C1 segment of cervical spinal cord (tissue), 14 donors: ENCODE measurements at regions not wholly inside any gene's neighbourhood (a gene's known extent, or its start where the extent isn't known, plus 50 kb on each side); places are given as distances from the start of the nearest gene placed in this dataset.

Source experiments
- DNase-seq, 14 donors: peaks; one replicate each; lab custom pipeline; 2025; lab: John Stamatoyannopoulos, UW

DNA sequence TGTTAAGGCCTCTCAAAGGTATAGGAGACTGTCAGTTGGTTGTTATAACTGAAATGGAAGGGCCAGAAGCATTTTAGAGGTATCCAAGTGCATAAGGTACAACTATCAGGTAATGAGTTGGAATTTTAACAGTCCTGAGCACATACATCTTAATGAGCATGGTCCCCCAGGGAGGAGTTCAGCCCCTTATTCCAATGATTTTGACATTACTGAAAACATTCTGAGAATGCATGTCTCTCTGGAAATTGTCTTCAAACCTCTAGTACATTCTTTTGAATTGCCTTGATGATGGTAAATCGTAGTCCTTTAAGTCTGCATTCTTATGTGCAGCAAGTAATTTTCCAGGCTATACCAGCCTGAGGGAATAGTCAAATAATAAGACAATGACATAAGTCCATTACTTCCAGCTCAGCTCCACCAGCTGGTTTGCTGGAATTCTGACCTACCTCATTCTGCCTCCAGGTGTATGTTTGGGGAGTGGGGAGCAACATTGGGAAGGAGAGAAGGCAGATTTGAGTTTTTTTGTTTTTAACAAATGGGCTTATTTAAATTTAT is 239.2 kb downstream of the MSRB3 start:
- DNase-seq: no peak

DNA sequence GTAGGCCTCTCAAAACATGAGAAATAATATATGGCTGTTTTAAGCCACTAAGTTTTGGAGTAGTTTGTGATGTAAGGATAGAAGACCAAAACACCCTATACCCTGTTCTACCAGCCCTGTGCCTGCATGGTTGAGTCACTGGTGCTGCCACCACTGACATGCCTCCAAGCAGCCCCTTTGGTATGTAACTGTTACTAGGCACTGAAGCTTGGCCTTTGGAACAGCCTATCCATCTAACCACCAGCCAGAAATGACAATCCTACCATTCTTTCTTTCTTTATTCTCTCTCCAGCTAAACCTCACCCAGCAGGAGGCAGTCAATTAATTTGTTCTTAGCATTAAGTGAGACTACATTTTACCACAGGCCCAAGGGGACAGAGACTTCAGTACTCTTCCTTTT is 240.3 kb downstream of the MSRB3 start:
- DNase-seq: no peak

GRCh38 chr12:65520658-65521057 is 242.2 kb downstream of the MSRB3 start:
- no peak for DNase-seq

DNA sequence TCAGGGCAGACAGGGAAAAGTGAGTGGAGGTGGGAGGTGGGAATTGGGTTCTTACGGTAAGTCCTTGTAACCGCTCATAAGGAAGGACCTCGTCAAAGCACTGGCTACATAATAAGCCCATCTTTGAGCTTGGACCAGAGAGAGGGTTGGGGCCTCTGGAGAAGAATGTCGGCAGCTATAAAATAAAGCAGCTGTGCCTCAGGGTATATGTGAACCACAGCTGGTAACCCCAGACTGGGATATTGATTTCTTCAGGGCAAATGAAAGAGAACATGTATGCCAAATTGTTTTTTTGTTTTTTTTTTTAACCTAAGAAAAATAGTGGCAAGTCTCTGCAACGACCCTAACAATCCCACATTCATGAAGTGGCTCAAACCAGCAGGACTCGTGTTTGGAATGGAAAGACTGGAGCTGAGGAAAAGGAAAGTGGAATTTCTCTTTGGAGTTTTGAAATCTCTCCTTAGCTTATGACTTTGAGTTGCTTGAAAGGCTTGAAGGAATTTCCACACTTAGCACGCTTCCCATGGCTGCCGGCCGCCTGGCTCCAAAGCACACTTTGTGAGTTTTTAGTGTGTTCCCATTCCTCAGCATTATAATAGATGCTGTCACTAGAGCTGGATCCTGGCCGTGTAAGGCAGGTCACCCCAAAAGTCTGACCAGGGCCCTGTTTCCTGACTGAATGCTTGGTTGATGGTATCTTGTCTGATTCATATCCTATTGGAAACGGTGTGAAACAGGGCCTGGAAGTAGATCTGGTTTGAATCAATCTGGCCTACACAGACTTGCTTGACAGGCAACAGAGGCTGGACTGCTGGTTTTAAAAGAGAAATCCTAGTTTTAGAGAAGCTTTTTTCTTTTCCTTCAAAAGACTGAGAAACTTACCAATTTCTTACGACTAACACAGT is 244.7 kb downstream of the MSRB3 start:
- no peak for DNase-seq

GRCh38 chr12:65524666-65525065 is 246.2 kb downstream of the MSRB3 start:
- DNase-seq: no peak

DNA sequence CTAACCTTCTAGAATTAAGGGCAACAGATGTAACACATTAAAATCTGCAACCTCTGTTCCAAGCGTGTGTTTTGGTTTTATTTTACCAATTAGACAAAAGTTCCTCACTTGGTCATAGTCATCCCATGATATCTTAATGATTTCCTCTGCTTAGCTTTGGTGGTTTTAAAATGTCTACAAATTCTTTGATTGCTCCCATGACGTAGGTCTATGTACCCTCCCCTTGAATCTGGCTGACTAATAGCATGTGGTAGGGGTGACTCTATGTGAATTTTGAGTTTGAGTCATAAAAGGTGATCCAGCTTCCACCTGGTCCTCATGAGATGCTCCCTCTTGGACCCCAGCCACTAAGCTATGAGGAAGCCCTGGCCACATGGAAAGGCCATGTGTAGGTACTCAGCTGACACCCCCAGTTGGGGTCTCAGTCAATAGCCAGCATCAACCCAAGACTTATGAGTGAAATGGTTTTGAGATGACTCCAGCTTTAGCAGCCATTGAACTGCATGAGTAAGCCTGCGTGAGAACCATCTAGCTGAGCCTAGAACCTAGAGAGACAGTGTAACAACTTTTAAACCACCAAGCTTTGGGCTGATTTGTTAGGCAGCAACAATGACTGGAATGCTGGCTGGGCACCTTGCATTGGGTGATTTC is 247.1 kb downstream of the MSRB3 start:
- DNase-seq: no peak

- no peak for DNase-seq
Measured at GRCh38 chr12:65526311-65526710, 247.8 kb downstream of the MSRB3 start.

GRCh38 chr12:65528127-65528526 is 249.6 kb downstream of the MSRB3 start:
- DNase-seq: no peak

DNA sequence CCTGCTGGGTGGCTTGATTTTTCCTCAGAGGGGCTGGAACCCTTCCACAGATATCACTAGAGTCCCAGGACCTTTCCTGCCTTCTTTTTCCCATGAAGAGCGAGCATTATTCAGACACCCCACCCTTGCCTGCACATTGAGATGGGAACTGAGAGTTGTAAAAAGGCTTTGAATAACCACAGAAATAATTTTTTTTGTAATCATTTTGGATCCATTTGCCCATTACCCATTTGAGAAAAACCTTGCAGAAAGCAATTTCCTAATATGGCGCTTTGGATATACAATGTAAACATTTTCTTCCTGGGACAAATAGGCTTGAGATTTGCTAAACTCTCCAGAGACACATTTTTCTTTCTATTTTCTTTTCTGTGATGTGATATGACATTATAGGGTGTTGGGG is 250.6 kb downstream of the MSRB3 start:
- no peak for DNase-seq

DNA sequence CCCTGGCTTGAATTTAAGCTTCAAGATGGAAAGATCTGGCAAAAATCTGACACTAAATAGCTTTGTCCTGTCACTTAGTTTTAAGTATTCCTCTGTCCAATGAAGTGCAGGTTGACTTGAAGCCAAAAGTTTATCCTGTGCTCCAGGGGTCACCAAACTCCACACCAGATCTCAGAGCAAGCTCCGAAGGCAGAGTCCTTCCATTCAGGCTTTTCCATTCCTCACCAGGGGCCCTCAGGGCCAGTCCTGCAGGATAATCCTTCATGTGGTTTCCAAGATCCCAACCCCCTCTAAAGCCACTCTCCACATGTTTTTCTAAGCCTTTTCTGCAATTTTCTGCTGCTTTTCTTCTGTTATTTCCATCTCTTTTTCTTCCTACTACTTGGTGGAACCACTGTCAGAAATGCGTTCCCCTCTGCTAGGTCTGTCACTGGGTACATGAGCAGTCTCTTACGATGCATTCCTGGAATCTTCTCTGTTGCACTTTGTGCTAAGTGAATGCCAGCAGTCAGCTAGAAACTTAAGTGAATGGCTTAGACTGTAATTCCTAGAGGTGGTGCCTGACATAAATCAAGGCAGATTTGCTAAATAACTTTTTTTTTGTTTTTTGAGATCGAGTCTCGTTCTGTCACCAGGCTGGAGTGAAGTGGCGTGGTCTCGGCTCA is 251.4 kb downstream of the MSRB3 start:
- no peak for DNase-seq

DNA sequence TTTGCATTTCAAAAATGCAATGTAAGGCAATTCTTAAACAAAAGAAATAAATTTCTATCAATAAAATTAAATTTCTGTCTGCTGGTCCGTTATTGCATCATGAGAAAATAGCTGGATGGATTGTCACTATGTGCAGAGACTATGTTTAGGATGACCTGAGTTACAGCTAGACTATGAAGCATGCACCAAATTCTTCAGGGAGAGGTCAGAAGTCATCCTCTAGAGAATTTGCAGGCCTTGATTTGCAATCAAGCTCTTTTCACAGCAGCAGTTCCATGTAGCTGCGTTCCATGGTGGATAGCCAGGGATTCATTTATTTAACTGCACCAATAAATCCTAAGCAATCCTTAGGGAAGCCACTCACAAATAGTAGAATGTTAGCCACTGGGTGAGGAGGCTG is 253.7 kb downstream of the MSRB3 start:
- no peak for DNase-seq

GRCh38 chr12:65532764-65533163 is 254.3 kb downstream of the MSRB3 start:
- DNase-seq: no peak

DNA sequence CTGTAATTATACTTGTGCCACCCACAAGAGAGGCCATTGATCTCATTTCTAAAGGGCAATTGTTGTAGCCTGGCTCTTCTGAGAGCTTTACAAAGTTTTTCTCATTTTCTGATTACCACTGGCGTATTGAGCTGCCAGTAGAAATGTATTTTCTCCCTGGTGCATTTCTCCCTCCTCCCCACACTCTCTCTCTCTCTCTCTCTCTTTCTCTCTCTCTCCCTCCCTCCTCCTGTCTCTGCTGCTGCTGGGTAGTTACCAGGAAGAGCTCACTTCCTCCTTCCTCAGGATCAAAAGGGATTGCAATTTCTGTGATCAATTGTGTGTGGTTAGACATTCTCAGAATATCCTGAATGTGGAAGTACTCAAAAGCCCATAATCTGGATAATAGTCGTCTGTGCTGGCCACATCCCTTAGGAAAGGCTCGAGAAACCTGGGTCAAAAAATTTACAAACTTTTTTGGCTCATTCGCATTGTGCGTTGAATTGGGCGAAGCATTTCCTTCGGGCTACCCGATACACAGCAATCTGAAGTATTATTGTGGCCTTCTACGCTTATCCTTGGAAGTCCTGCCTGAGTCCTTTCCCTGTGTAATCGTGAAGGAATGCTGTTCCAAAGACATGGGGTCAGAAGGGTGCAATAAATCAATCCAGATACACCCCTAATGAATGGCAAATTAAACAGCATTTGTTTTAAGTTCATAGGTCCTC is 254.8 kb downstream of the MSRB3 start:
- DNase-seq: no peak

- no peak for DNase-seq
Measured at GRCh38 chr12:65534238-65534841, 255.9 kb downstream of the MSRB3 start.

GRCh38 chr12:65535946-65536345 is 257.5 kb downstream of the MSRB3 start:
- no peak for DNase-seq

GRCh38 chr12:65536351-65536750 is 257.9 kb downstream of the MSRB3 start:
- DNase-seq: no peak

DNA sequence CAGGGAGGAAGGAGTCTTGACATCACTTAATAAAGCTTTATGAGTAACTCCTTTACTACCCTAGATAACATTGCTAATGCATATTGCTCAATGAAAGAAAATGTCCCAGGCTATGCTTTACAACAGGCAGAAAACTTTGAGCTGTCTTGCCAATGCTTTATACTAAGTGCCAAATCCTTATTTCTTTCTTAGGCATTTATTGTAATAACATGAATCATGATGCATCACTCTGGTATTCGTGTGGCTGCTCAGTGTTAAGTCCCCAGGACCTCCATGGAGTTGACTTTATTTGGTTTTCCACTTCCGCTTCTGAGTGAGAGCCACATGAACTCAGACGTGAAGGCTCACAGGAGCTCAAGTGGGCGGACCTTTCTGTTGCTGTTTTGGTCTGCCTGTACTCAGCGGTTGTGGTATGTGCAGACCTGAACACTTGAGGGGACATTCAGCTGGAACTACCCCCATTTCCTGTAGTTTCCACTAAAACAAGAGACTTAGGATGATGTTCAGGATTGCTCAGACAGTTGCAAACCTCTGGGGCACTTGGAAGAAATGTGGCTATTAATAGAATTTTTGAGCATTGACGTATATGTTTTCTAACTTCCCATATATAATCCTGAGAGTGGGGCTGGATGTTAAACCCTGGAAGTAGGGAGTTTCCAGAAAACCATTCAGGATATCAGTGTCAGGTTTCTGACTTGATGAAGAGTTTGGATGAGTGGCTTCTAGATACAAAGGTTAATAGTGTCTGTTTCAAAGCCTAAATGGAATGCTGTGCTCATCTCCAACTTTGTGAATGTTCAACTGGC is 258.6 kb downstream of the MSRB3 start:
- no peak for DNase-seq

DNA sequence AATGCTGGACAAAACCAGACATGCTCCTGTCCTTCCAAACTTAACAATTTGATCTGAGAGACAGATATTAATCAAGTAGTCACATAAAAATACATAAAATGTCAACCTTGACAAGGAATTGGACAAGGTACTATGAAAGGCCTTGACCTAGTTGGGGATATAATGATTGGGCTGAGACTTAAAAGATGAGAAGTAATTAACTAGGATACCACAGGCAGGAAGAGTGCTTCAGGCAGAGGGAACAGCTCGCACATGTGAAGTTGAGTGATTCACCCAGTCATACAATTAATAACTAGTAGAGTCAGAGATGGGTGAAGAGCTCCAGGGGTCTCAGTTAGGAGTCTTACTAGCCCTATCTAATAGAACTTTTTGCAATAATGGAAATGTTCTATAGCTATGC is 259.5 kb downstream of the MSRB3 start:
- no peak for DNase-seq

DNA sequence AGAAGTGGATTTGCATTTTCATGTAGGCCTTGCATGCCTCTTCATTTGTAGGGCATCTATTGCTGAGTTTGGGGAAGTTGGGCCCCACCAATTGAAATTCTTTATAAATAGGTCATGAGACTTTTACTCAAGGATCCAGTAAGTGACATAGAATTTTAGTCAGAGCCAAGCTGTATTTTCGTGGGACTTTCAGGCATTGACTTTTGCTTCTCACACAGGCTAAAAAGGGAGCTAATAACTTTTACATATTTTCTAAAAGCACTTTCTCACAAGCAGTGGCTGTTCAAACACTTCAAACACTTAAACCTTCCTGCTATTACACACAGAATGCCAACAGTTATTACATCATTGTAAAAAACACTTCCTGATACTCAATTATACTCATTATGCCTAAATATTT is 260.5 kb downstream of the MSRB3 start:
- DNase-seq: no peak

- DNase-seq: no peak
Measured at GRCh38 chr12:65540140-65540539, 261.7 kb downstream of the MSRB3 start.
